ENCODE measurements at regions not wholly inside any gene's neighbourhood (a gene's known extent, or its start where the extent isn't known, plus 50 kb on each side); places are given as distances from the start of the nearest gene placed in this dataset.

GRCh38 chr2:144211065-144211464, 308.9 kb downstream of the ZEB2 start:
- DNase-seq = no peak

- no peak for DNase-seq
These were observed 309.8 kb downstream of the ZEB2 start for GRCh38 chr2:144210076-144210475.

GRCh38 chr2:144208924-144209323, 311.0 kb downstream of the ZEB2 start:
- no peak for DNase-seq

- DNase-seq = no peak
These were observed 313.9 kb downstream of the ZEB2 start for GRCh38 chr2:144206019-144206418.

GRCh38 chr2:144201868-144202468, 318.0 kb downstream of the ZEB2 start:
- no peak for DNase-seq

GRCh38 chr2:144201126-144201525, 318.8 kb downstream of the ZEB2 start:
- no peak for DNase-seq

- no peak for DNase-seq
These were observed 321.8 kb downstream of the ZEB2 start for GRCh38 chr2:144198116-144198515.

GRCh38 chr2:144194326-144195071, 325.4 kb downstream of the ZEB2 start:
- no peak for DNase-seq

GRCh38 chr2:144190908-144191605, 328.9 kb downstream of the ZEB2 start:
- no peak for DNase-seq

- DNase-seq = no peak
These were observed 336.2 kb downstream of the ZEB2 start for GRCh38 chr2:144183727-144184126.

GRCh38 chr2:144181001-144181400, 338.9 kb downstream of the ZEB2 start:
- no peak for DNase-seq

- DNase-seq = no peak
These were observed 339.8 kb downstream of the ZEB2 start for GRCh38 chr2:144180131-144180530.

- no peak for DNase-seq
These were observed 349.7 kb downstream of the ZEB2 start for GRCh38 chr2:144170179-144170578.

GRCh38 chr2:144166743-144167142, 353.2 kb downstream of the ZEB2 start:
- no peak for DNase-seq

GRCh38 chr2:144165599-144166250, 354.2 kb downstream of the ZEB2 start:
- DNase-seq = no peak

GRCh38 chr2:144163592-144163991, 356.3 kb downstream of the ZEB2 start:
- no peak for DNase-seq

GRCh38 chr2:144162652-144163051, 357.3 kb downstream of the ZEB2 start:
- DNase-seq = no peak

- no peak for DNase-seq
These were observed 358.9 kb downstream of the ZEB2 start for GRCh38 chr2:144161061-144161460.

GRCh38 chr2:144159240-144159639, 360.7 kb downstream of the ZEB2 start:
- DNase-seq = no peak

- no peak for DNase-seq
These were observed 361.8 kb downstream of the ZEB2 start for GRCh38 chr2:144158096-144158495.

- DNase-seq = no peak
These were observed 362.9 kb downstream of the ZEB2 start for GRCh38 chr2:144156736-144157640.

- no peak for DNase-seq
These were observed 365.7 kb downstream of the ZEB2 start for GRCh38 chr2:144154205-144154604.
